OCI-LY7 (cell line): ENCODE measurements at regions not wholly inside any gene's neighbourhood (a gene's known extent, or its start where the extent isn't known, plus 50 kb on each side); places are given as distances from the start of the nearest gene placed in this dataset.

Experiments used
- BruUV-seq: library from RNA; stranded (reverse); fragments of 400-500 nt; replicated peaks from 2 replicates; lab custom pipeline; 2021; lab: Mats Ljungman, UMichigan
- CTCF ChIA-PET: fragments of 300-600 bp; sonication (Branson Sonifier 250); formaldehyde crosslinking; loops from one replicate; lab custom pipeline; 2022; ENCODE audit warnings: antibody characterized with exemption; ENCODE audit not compliant: unreplicated experiment; lab: Charles Lee
- POLR2A ChIA-PET: fragments of 300-600 bp; sonication (Branson Sonifier 250); formaldehyde crosslinking; loops from one replicate; lab custom pipeline; 2022; ENCODE audit warnings: antibody characterized with exemption; lab: Charles Lee
- DNase-seq: peaks from one replicate; pipeline ENCODE4 v3.0.0-alpha.2; 2015; ENCODE audit warnings: low spot score
- H2AFZ ChIP-seq: fragments of 200-600 bp; sonication (generic), shearing (Covaris generic); 2 replicates; pipeline ENCODE4 v1.6.1; 2014; ENCODE audit warnings: mild to moderate bottlenecking, antibody characterized with exemption, low read length, moderate library complexity
- H3K27ac ChIP-seq: fragments of 200-600 bp; sonication (generic); 2 replicates; pipeline ENCODE4 v1.5.1; 2014; ENCODE audit warnings: mixed run types, low read depth, mild to moderate bottlenecking, moderate library complexity, low read length, inconsistent platforms; ENCODE audit not compliant: poor library complexity, severe bottlenecking
- H3K36me3 ChIP-seq: fragments of 200-600 bp; sonication (generic); 2 replicates; pipeline ENCODE4 v1.6.1; 2014; ENCODE audit warnings: mild to moderate bottlenecking, antibody characterized with exemption, low read length, moderate library complexity, mixed read lengths; ENCODE audit not compliant: insufficient read depth
- H3K4me1 ChIP-seq: fragments of 200-600 bp; sonication (generic); 2 replicates; pipeline ENCODE4 v1.5.1; 2014; ENCODE audit warnings: mild to moderate bottlenecking, low read length; ENCODE audit not compliant: insufficient read depth, poor library complexity, severe bottlenecking
- H3K4me2 ChIP-seq: fragments of 200-600 bp; sonication (generic); 2 replicates; pipeline ENCODE4 v1.6.1; 2014; ENCODE audit warnings: mild to moderate bottlenecking, low read length
- H3K4me3 ChIP-seq: fragments of 200-600 bp; sonication (generic); 2 replicates; pipeline ENCODE4 v1.5.1; 2014; ENCODE audit warnings: mild to moderate bottlenecking, low read depth, low read length; ENCODE audit not compliant: poor library complexity, severe bottlenecking
- H3K79me2 ChIP-seq: fragments of 200-600 bp; sonication (generic); 2 replicates; pipeline ENCODE4 v1.6.1; 2016; ENCODE audit warnings: low read depth, mild to moderate bottlenecking, low read length, moderate library complexity, mixed read lengths; ENCODE audit not compliant: insufficient read depth
- H3K9me2 ChIP-seq: fragments of 200-600 bp; sonication (generic); 2 replicates; pipeline ENCODE4 v1.6.1; 2016; ENCODE audit warnings: mild to moderate bottlenecking, low read length, mixed read lengths; ENCODE audit not compliant: insufficient read depth
- H3K9me3 ChIP-seq: fragments of 200-600 bp; sonication (generic); 2 replicates; pipeline ENCODE4 v1.6.1; 2014; ENCODE audit warnings: mild to moderate bottlenecking, mixed run types, low read length, mixed read lengths
- H4K20me1 ChIP-seq: fragments of 200-600 bp; sonication (generic); 2 replicates; pipeline ENCODE4 v1.6.1; 2014; ENCODE audit warnings: mild to moderate bottlenecking, antibody characterized with exemption, low read length, moderate library complexity, mixed read lengths; ENCODE audit not compliant: insufficient read depth
- CTCF ChIP-seq: fragments of 200-600 bp; sonication (generic); conservative IDR thresholded peaks from 2 replicates; pipeline ENCODE4 v1.5.1; 2014; ENCODE audit warnings: mild to moderate bottlenecking, antibody characterized with exemption, low read length, moderate library complexity, mixed read lengths
- EZH2phosphoT487 ChIP-seq: fragments of 200-600 bp; sonication (generic); IDR thresholded peaks from 2 replicates; pipeline ENCODE4 v1.6.1; 2018; ENCODE audit warnings: low read depth, borderline replicate concordance, mild to moderate bottlenecking, mixed run types, antibody characterized with exemption, low read length, moderate library complexity, mixed read lengths
- intact Hi-C: fragments of 100-400 bp; cut with micrococcal nuclease; formaldehyde crosslinking; loops from one replicate; pipeline ENCODE4 v1.10.0; 2022; ENCODE audit not compliant: unreplicated experiment

- Histone ChIP-seq H3K4me3 (no peak overlapping the region), H2AFZ (no peak overlapping the region), H3K4me1 (no peaks in the 10 kb centered on the region), H3K9me3 (no peaks in the 10 kb centered on the region), H4K20me1 (no peaks in the 10 kb centered on the region), H3K4me2 (no peak overlapping the region), H3K9me2 (no peaks in the 10 kb centered on the region), H3K79me2 (no peaks in the 10 kb centered on the region), H3K27ac (no peak overlapping the region), H3K36me3 (no peaks in the 10 kb centered on the region)
- ChIA-PET CTCF (no interaction called here), POLR2A (interaction anchor here (0.6 to 0.8 kb wide), 3 partner anchors 17 to 649 kb away, joined by 3 to 4 read pairs (median 3); no protein-coding TSS in a partner anchor)
- intact Hi-C loops = no loop called here
- TF ChIP-seq CTCF (no peak), EZH2phosphoT487 (no peak)
- no peak for DNase-seq
- BruUV-seq = no TSS peak
These were observed 183.6 kb upstream of the PMFBP1 start for GRCh38 chr16:72355561-72355960.

DNA sequence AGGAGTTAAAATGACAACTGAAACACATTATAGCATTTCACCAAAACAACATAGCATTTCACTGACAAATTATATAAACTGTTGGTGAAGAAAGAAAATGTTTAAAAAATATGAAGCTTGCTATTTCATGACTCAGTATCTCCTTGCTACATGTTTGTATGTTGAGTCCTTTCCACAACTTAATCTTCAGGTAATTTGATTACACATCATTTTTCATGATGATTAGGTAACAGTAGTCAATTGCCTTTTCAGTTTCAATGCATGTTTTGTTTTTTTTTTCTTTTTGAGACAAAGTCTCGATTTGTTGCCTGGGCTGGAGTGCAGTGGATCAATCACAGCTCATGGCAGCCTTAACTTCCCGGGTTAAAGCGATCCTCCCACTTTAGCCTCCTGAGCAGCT is 177.8 kb upstream of the PMFBP1 start:
- H3K4me1 ChIP-seq = no peaks in the 10 kb centered on the region
- no peaks in the 10 kb centered on the region for H3K36me3 ChIP-seq
- no peak for DNase-seq
- H3K4me2 ChIP-seq = no peak overlapping the region
- intact Hi-C loops = no loop called here
- H3K27ac ChIP-seq = no peak overlapping the region
- POLR2A ChIA-PET = interaction anchor here (1.2 kb wide), 1 partner anchor 9 kb away, joined by 4 read pairs; no protein-coding TSS in a partner anchor
- H2AFZ ChIP-seq = no peak overlapping the region
- no peak for TF ChIP-seq CTCF
- no peak for TF ChIP-seq EZH2phosphoT487
- H3K9me2 ChIP-seq = no peaks in the 10 kb centered on the region
- no peak overlapping the region for H3K4me3 ChIP-seq
- CTCF ChIA-PET = no interaction called here
- H3K9me3 ChIP-seq = no peaks in the 10 kb centered on the region
- H4K20me1 ChIP-seq = no peaks in the 10 kb centered on the region; the same call in 1 of the 2 replicates
- no TSS peak for BruUV-seq
- H3K79me2 ChIP-seq = no peaks in the 10 kb centered on the region

GRCh38 chr16:72332926-72333325 is 161.0 kb upstream of the PMFBP1 start:
- BruUV-seq = no TSS peak
- Histone ChIP-seq H4K20me1 (no peaks in the 10 kb centered on the region), H3K4me3 (no peak overlapping the region), H3K4me1 (no peaks in the 10 kb centered on the region), H3K27ac (no peak overlapping the region), H3K9me2 (no peaks in the 10 kb centered on the region), H3K79me2 (no peaks in the 10 kb centered on the region), H3K9me3 (no peaks in the 10 kb centered on the region), H2AFZ (no peak overlapping the region), H3K36me3 (no peaks in the 10 kb centered on the region), H3K4me2 (no peak overlapping the region)
- TF ChIP-seq CTCF (no peak), EZH2phosphoT487 (no peak)
- ChIA-PET POLR2A (no interaction called here), CTCF (no interaction called here)
- intact Hi-C loops = no loop called here
- DNase-seq = no peak
